C4-2B (cell line): ENCODE measurements at regions not wholly inside any gene's neighbourhood (a gene's known extent, or its start where the extent isn't known, plus 50 kb on each side); places are given as distances from the start of the nearest gene placed in this dataset.
"Not testable (repeated sequence)": the region's sequence is repeated elsewhere in the genome, so short reads cannot be mapped to it uniquely, and the experiment has no call there.

Source experiments
- H3K27ac ChIP-seq: fragments of 450-650 bp; 2 replicates; pipeline ENCODE4 v1.5.1; 2017
- CTCF ChIP-seq: fragments of 450-650 bp; conservative IDR thresholded peaks from 2 replicates; pipeline ENCODE4 v1.5.1; 2017; ENCODE audit warnings: mild to moderate bottlenecking
- ZFX ChIP-seq: fragments of 450-650 bp; IDR thresholded peaks from 2 replicates; pipeline ENCODE4 v1.6.1; 2017

DNA sequence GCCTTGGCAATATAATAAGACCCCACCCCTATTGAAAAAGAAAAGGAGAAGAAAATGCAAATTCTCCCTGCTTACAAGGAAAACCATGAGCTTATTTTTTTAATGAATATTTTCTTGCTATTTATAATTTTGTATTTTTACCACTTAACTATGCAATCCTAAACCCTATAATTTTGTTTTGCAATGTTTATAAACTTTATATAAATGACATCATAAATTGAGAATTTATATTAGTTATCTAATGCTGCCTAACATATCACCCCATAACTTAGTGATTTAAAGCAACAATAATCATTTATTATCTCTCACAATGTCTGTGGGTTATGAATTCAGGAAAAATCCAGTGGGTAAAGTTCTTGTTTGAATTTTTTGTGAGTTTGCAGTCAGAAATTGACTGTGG, 369.1 kb downstream of the TAF11L14 start:
- no peak overlapping the region for H3K27ac ChIP-seq
- TF ChIP-seq CTCF (no peak), ZFX (no peak)

DNA sequence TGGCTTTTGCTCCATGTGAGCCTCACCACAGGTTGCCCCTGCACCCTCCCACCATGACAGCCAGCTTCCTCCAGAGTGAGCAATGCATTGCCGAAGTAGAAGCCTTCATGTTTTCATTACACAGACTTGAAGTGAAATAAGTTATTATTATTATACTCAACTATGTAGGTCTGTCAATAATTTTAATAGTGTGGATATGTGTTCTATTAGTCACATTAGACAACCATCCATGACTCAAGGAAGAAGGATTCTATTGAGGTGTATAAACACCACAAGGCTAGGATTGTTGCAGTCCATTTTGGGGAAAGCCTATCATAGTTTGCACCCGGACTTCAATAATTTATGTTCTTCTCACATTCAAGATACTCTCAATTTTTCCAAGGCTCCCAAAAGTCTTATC, 369.5 kb downstream of the TAF11L14 start:
- no peak for TF ChIP-seq ZFX
- TF ChIP-seq CTCF, result no peak
- no peak overlapping the region for H3K27ac ChIP-seq

DNA sequence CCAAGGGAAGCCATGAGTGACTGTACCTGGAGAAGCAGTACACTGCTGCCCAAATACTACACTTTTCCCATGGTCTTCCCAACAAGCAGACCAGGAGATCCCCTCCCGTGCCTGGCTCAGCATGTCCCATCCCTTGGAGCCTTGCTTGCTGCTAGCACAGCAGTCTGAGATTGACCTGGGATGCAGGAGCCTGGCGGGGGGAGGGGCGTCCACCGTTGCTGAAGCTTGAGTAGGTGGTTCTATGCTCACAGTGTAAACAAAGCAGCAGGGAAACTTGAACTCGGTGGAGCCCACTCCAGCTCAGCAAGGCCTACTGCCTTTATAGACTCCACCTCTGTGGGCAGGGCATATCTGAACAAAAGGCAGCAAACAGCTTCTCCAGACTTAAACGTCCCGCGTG, 372.0 kb downstream of the TAF11L14 start:
- not testable (repeated sequence) for H3K27ac ChIP-seq

GRCh38 chr5:18008940-18009339, 374.7 kb downstream of the TAF11L14 start:
- no peak for TF ChIP-seq CTCF
- no peak for TF ChIP-seq ZFX
- no peak overlapping the region for H3K27ac ChIP-seq

DNA sequence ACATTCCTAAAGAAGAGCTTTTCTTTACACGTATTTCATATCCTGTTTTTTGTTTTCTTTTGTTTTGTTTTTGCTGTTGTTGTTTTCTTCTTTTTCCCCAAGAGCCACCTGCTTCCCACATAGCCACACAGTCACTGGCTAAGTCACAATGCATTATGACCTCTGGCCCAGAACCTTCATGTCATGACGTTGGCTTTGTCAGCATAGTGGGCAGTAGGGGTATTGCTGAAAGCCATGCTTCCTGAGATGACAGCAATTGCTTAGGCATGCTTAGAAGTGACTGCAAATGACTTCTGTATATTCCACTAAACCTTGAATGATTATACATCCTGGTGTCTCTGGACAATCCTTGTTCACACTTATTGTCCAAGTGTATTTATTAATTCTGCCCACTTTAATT, 375.8 kb downstream of the TAF11L14 start:
- no peak overlapping the region for H3K27ac ChIP-seq
- no peak for TF ChIP-seq CTCF
- no peak for TF ChIP-seq ZFX

GRCh38 chr5:18018472-18018871, 384.2 kb downstream of the TAF11L14 start:
- no peak overlapping the region for H3K27ac ChIP-seq
- TF ChIP-seq CTCF, result no peak
- no peak for TF ChIP-seq ZFX

DNA sequence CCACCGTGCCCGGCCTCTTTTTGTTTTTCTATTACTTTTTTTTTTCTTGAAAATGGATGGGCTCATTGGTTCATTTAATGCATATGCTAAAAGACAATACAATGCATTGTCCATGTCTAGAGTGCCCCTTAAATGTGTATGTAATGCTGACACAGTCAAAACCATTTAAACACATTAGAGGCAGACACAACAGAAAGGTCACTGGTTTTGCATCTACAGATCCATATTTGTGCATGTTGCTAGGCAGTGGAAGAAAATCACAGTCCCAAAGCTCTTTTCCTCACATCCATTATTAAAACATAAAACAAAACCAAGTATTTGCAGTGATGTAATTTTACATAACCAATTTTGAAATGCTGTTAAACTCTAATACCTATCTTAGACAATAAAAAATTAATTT, 389.0 kb downstream of the TAF11L14 start:
- TF ChIP-seq ZFX, result no peak
- no peak for TF ChIP-seq CTCF
- no peak overlapping the region for H3K27ac ChIP-seq

DNA sequence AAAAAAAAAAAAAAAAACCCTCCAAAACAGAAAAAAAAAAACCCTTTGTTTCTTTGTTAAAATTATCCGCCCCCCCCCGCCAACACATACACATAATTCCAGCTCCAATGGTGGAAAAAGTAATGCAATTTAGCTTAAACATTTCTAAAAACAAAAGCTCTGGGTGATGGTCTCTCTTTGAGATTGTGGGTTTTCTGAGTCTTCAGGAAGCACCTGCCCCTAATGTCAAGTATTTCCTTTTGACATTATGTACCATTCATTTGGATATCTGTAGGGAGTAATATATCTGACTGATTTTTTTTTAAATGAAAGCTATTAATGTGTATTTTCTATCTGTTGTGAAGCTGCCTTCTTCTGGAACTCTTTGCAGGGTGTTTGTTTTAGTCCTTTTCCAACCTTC, 389.7 kb downstream of the TAF11L14 start:
- TF ChIP-seq CTCF (no peak), ZFX (no peak)
- H3K27ac ChIP-seq, result no peak overlapping the region
